ENCODE measurements at regions not wholly inside any gene's neighbourhood (a gene's known extent, or its start where the extent isn't known, plus 50 kb on each side); places are given as distances from the start of the nearest gene placed in this dataset.
A peak's percentile ranks its signal among the peaks of the same experiment; 100 is the strongest.

- WGBS: 0% methylated on average over 2 of the region's 2 CpGs
- no peaks in the 10 kb centered on the region for H3K27me3 ChIP-seq (ENCODE audit: control insufficient read depth, insufficient read depth)
- DNase-seq (no peak), ATAC-seq (no peak)
- no peak overlapping the region for H3K27ac ChIP-seq (ENCODE audit: low read length)
- intact Hi-C loops (cut with DNase I): no loop called here
- no peaks in the 10 kb centered on the region for H3K9me3 ChIP-seq (ENCODE audit: control insufficient read depth, low read length)
- H3K4me1 ChIP-seq (ENCODE audit: control insufficient read depth, insufficient read depth, low read length): no peaks in the 10 kb centered on the region
- no peak overlapping the region for H3K4me3 ChIP-seq (ENCODE audit: low read length)
Measured at GRCh38 chr3:79910337-79910736, 142.5 kb upstream of the ROBO1 start.

- 63% methylated on average over 4 of the region's 4 CpGs for WGBS
- H3K9me3 ChIP-seq (ENCODE audit: control insufficient read depth, low read length): no peaks in the 10 kb centered on the region
- no peak overlapping the region for H3K4me3 ChIP-seq (ENCODE audit: low read length)
- H3K4me1 ChIP-seq (ENCODE audit: control insufficient read depth, insufficient read depth, low read length): no peaks in the 10 kb centered on the region
- no peak for ATAC-seq
- intact Hi-C loops (cut with DNase I): no loop called here
- H3K27me3 ChIP-seq (ENCODE audit: control insufficient read depth, insufficient read depth): no peaks in the 10 kb centered on the region
- H3K27ac ChIP-seq (ENCODE audit: low read length): no peak overlapping the region
- no peak for DNase-seq
Measured at GRCh38 chr3:79906106-79906505, 138.3 kb upstream of the ROBO1 start.

- ATAC-seq: no peak
- DNase-seq: no peak
- 93% methylated on average over 3 of the region's 3 CpGs for WGBS
- Histone ChIP-seq H3K27ac (ENCODE audit: low read length) (no peak overlapping the region), H3K9me3 (ENCODE audit: control insufficient read depth, low read length) (no peaks in the 10 kb centered on the region), H3K4me3 (ENCODE audit: low read length) (no peak overlapping the region), H3K4me1 (ENCODE audit: control insufficient read depth, insufficient read depth, low read length) (no peaks in the 10 kb centered on the region), H3K27me3 (ENCODE audit: control insufficient read depth, insufficient read depth) (no peaks in the 10 kb centered on the region)
- intact Hi-C loops (cut with DNase I): no loop called here
Measured at GRCh38 chr3:79902151-79902550, 134.4 kb upstream of the ROBO1 start.

GRCh38 chr3:79898907-79899306, 131.1 kb upstream of the ROBO1 start:
- DNase-seq: no peak
- 81% methylated on average over 4 of the region's 4 CpGs for WGBS

GRCh38 chr3:79896086-79896485, 128.3 kb upstream of the ROBO1 start:
- H3K9me3 ChIP-seq (ENCODE audit: control insufficient read depth, low read length): no peaks in the 10 kb centered on the region
- no peak overlapping the region for H3K4me3 ChIP-seq (ENCODE audit: low read length)
- no peak for ATAC-seq
- no peak for DNase-seq
- no peaks in the 10 kb centered on the region for H3K27me3 ChIP-seq (ENCODE audit: control insufficient read depth, insufficient read depth)
- 44% methylated on average over 1 of the region's 1 CpG for WGBS
- no peak overlapping the region for H3K27ac ChIP-seq (ENCODE audit: low read length)
- H3K4me1 ChIP-seq (ENCODE audit: control insufficient read depth, insufficient read depth, low read length): no peaks in the 10 kb centered on the region
- intact Hi-C loops (cut with DNase I): no loop called here

More at GRCh38 chr3:79898907-79899306, 131.1 kb upstream of the ROBO1 start:
- no peak for ATAC-seq
- H3K27me3 ChIP-seq (ENCODE audit: control insufficient read depth, insufficient read depth): no peaks in the 10 kb centered on the region
- no peaks in the 10 kb centered on the region for H3K4me1 ChIP-seq (ENCODE audit: control insufficient read depth, insufficient read depth, low read length)
- intact Hi-C loops (cut with DNase I): no loop called here
- H3K27ac ChIP-seq (ENCODE audit: low read length): no peak overlapping the region
- no peak overlapping the region for H3K4me3 ChIP-seq (ENCODE audit: low read length)
- no peaks in the 10 kb centered on the region for H3K9me3 ChIP-seq (ENCODE audit: control insufficient read depth, low read length)

- WGBS: 61% methylated on average over 2 of the region's 2 CpGs
- ATAC-seq (no peak), DNase-seq (no peak)
- Histone ChIP-seq H3K27ac (ENCODE audit: low read length) (no peak overlapping the region), H3K4me1 (ENCODE audit: control insufficient read depth, insufficient read depth, low read length) (no peaks in the 10 kb centered on the region), H3K27me3 (ENCODE audit: control insufficient read depth, insufficient read depth) (no peaks in the 10 kb centered on the region), H3K4me3 (ENCODE audit: low read length) (no peak overlapping the region), H3K9me3 (ENCODE audit: control insufficient read depth, low read length) (no peaks in the 10 kb centered on the region)
- intact Hi-C loops (cut with DNase I): no loop called here
Measured at GRCh38 chr3:79887213-79887612, 119.4 kb upstream of the ROBO1 start.

GRCh38 chr3:79886204-79886603, 118.4 kb upstream of the ROBO1 start:
- intact Hi-C loops (cut with DNase I): no loop called here
- Histone ChIP-seq H3K27ac (ENCODE audit: low read length) (no peak overlapping the region), H3K4me3 (ENCODE audit: low read length) (no peak overlapping the region), H3K27me3 (ENCODE audit: control insufficient read depth, insufficient read depth) (no peaks in the 10 kb centered on the region), H3K4me1 (ENCODE audit: control insufficient read depth, insufficient read depth, low read length) (no peaks in the 10 kb centered on the region), H3K9me3 (ENCODE audit: control insufficient read depth, low read length) (no peaks in the 10 kb centered on the region)
- WGBS: 41% methylated on average over 4 of the region's 4 CpGs
- DNase-seq (no peak), ATAC-seq (peak in 1 of 2 donors; percentile 45)

GRCh38 chr3:79885407-79885806, 117.6 kb upstream of the ROBO1 start:
- WGBS: 66% methylated on average over 4 of the region's 4 CpGs
- intact Hi-C loops (cut with DNase I): no loop called here

GRCh38 chr3:79884354-79884753, 116.6 kb upstream of the ROBO1 start:
- intact Hi-C loops (cut with DNase I): no loop called here
- no peak for ATAC-seq
- 57% methylated on average over 3 of the region's 3 CpGs for WGBS

More at GRCh38 chr3:79885407-79885806, 117.6 kb upstream of the ROBO1 start:
- Histone ChIP-seq H3K27ac (ENCODE audit: low read length) (no peak overlapping the region), H3K27me3 (ENCODE audit: control insufficient read depth, insufficient read depth) (no peaks in the 10 kb centered on the region), H3K9me3 (ENCODE audit: control insufficient read depth, low read length) (no peaks in the 10 kb centered on the region), H3K4me1 (ENCODE audit: control insufficient read depth, insufficient read depth, low read length) (no peaks in the 10 kb centered on the region), H3K4me3 (ENCODE audit: low read length) (no peak overlapping the region)
- ATAC-seq: no peak
- no peak for DNase-seq

GRCh38 chr3:79881431-79881830, 113.6 kb upstream of the ROBO1 start:
- Histone ChIP-seq H3K27ac (ENCODE audit: low read length) (no peak overlapping the region), H3K4me1 (ENCODE audit: control insufficient read depth, insufficient read depth, low read length) (no peaks in the 10 kb centered on the region), H3K27me3 (ENCODE audit: control insufficient read depth, insufficient read depth) (no peaks in the 10 kb centered on the region), H3K9me3 (ENCODE audit: control insufficient read depth, low read length) (no peaks in the 10 kb centered on the region), H3K4me3 (ENCODE audit: low read length) (no peak overlapping the region)
- no peak for ATAC-seq
- 32% methylated on average over 1 of the region's 1 CpG for WGBS
- intact Hi-C loops (cut with DNase I): no loop called here
- DNase-seq: no peak

More at GRCh38 chr3:79884354-79884753, 116.6 kb upstream of the ROBO1 start:
- H3K9me3 ChIP-seq (ENCODE audit: control insufficient read depth, low read length): no peaks in the 10 kb centered on the region
- no peak overlapping the region for H3K4me3 ChIP-seq (ENCODE audit: low read length)
- no peaks in the 10 kb centered on the region for H3K4me1 ChIP-seq (ENCODE audit: control insufficient read depth, insufficient read depth, low read length)
- no peak overlapping the region for H3K27ac ChIP-seq (ENCODE audit: low read length)
- DNase-seq: no peak
- H3K27me3 ChIP-seq (ENCODE audit: control insufficient read depth, insufficient read depth): no peaks in the 10 kb centered on the region

- WGBS: 77% methylated on average over 4 of the region's 4 CpGs
- H3K4me1 ChIP-seq (ENCODE audit: control insufficient read depth, insufficient read depth, low read length): no peaks in the 10 kb centered on the region
- no peak overlapping the region for H3K27ac ChIP-seq (ENCODE audit: low read length)
- intact Hi-C loops (cut with DNase I): no loop called here
- no peaks in the 10 kb centered on the region for H3K27me3 ChIP-seq (ENCODE audit: control insufficient read depth, insufficient read depth)
- DNase-seq (no peak), ATAC-seq (no peak)
- H3K4me3 ChIP-seq (ENCODE audit: low read length): no peak overlapping the region
- no peaks in the 10 kb centered on the region for H3K9me3 ChIP-seq (ENCODE audit: control insufficient read depth, low read length)
Measured at GRCh38 chr3:79878708-79879107, 110.9 kb upstream of the ROBO1 start.

GRCh38 chr3:79874646-79875045, 106.8 kb upstream of the ROBO1 start:
- ATAC-seq (no peak), DNase-seq (no peak)
- 76% methylated on average over 4 of the region's 4 CpGs for WGBS
- no peaks in the 10 kb centered on the region for H3K27me3 ChIP-seq (ENCODE audit: control insufficient read depth, insufficient read depth)
- H3K9me3 ChIP-seq (ENCODE audit: control insufficient read depth, low read length): no peaks in the 10 kb centered on the region
- intact Hi-C loops (cut with DNase I): no loop called here
- H3K4me3 ChIP-seq (ENCODE audit: low read length): no peak overlapping the region
- no peaks in the 10 kb centered on the region for H3K4me1 ChIP-seq (ENCODE audit: control insufficient read depth, insufficient read depth, low read length)
- no peak overlapping the region for H3K27ac ChIP-seq (ENCODE audit: low read length)

Data from right cardiac atrium (tissue), 5 donors.